HG03196 (cell line): ENCODE measurements at regions not wholly inside any gene's neighbourhood (a gene's known extent, or its start where the extent isn't known, plus 50 kb on each side); places are given as distances from the start of the nearest gene placed in this dataset.

Experiments used
- ATAC-seq: cut with Tn5 transposase; IDR thresholded peaks from one replicate; pipeline ENCODE4 v1.9.1; 2021; ENCODE audit not compliant: unreplicated experiment

- ATAC-seq = no peak
Measured at GRCh38 chr1:39085174-39085573, 59.0 kb downstream of the NDUFS5 start.

- ATAC-seq = no peak
Measured at GRCh38 chr1:39086386-39086785, 60.2 kb downstream of the NDUFS5 start.

- ATAC-seq = no peak
Measured at GRCh38 chr1:39086865-39087409, 60.8 kb downstream of the NDUFS5 start.

GRCh38 chr1:39087435-39087834 lies 61.3 kb downstream of the NDUFS5 start:
- ATAC-seq = no peak

GRCh38 chr1:39088658-39089057 lies 62.5 kb downstream of the NDUFS5 start:
- ATAC-seq = no peak

GRCh38 chr1:39089931-39090521 lies 63.9 kb downstream of the NDUFS5 start:
- no peak for ATAC-seq

GRCh38 chr1:39090757-39091380 lies 64.7 kb downstream of the NDUFS5 start:
- ATAC-seq = no peak

GRCh38 chr1:39091845-39092645 lies 65.9 kb downstream of the NDUFS5 start:
- ATAC-seq = no peak

- ATAC-seq = no peak
Measured at GRCh38 chr1:39094685-39095084, 68.5 kb downstream of the NDUFS5 start.

GRCh38 chr1:39098546-39099250 lies 72.5 kb downstream of the NDUFS5 start:
- ATAC-seq = no peak

- no peak for ATAC-seq
Measured at GRCh38 chr1:39102537-39103327, 76.6 kb downstream of the NDUFS5 start.

- no peak for ATAC-seq
Measured at GRCh38 chr1:39103328-39104157, 77.4 kb downstream of the NDUFS5 start.

GRCh38 chr1:39104158-39105060 lies 78.3 kb downstream of the NDUFS5 start:
- no peak for ATAC-seq

- peak; percentile 36 for ATAC-seq
Measured at GRCh38 chr1:39105061-39105840, 79.1 kb downstream of the NDUFS5 start.

- ATAC-seq = peak; percentile 21
Measured at GRCh38 chr1:39105841-39106765, 80.0 kb downstream of the NDUFS5 start.

- no peak for ATAC-seq
Measured at GRCh38 chr1:39106801-39107327, 80.7 kb downstream of the NDUFS5 start.
